Colonic mucosa (tissue), 4 donors: ENCODE measurements at regions not wholly inside any gene's neighbourhood (a gene's known extent, or its start where the extent isn't known, plus 50 kb on each side); places are given as distances from the start of the nearest gene placed in this dataset.

Experiments
- DNase-seq: peaks from one replicate; pipeline ENCODE4 v3.0.0-alpha.2; 2020
- H3K27ac ChIP-seq: fragments of 200-600 bp; one replicate; pipeline ENCODE4 v1.8.0; 2021
- H3K27me3 ChIP-seq: fragments of 200-600 bp; one replicate; pipeline ENCODE4 v1.8.0; 2021
- H3K36me3 ChIP-seq: fragments of 200-600 bp; one replicate; pipeline ENCODE4 v1.8.0; 2021
- H3K4me1 ChIP-seq: fragments of 200-600 bp; one replicate; pipeline ENCODE4 v1.8.0; 2021; ENCODE audit warnings: mild to moderate bottlenecking
- H3K4me3 ChIP-seq: fragments of 200-600 bp; one replicate; pipeline ENCODE4 v1.8.0; 2021
- H3K9ac ChIP-seq, 2 donors: one replicate each; pipeline ENCODE4 v1.7.0; 2013; ENCODE audit warnings: control low read depth in 2 of 2, low read depth in 2 of 2, low read length in 2 of 2
- H3K9me3 ChIP-seq: fragments of 200-600 bp; one replicate; pipeline ENCODE4 v1.8.0; 2021
- CTCF ChIP-seq: fragments of 200-600 bp; IDR thresholded peaks from one replicate; pipeline ENCODE4 v1.8.0; 2022; ENCODE audit warnings: antibody characterized with exemption, mild to moderate bottlenecking
- intact Hi-C: fragments of 100-400 bp; cut with DNase I; formaldehyde crosslinking; loops from one replicate; pipeline ENCODE4 v1.14.1; 2022
- donor health status: healthy.
- donor health status: DM: no; HTN: no; CAD: no.
- donor health status: DM: no; HTN: no; CAD: no.

GRCh38 chr20:22825076-22825475 is 210.0 kb upstream of the SSTR4 start:
- H3K9me3 ChIP-seq: no peaks in the 10 kb centered on the region
- H3K36me3 ChIP-seq: no peaks in the 10 kb centered on the region
- DNase-seq: no peak
- intact Hi-C loops: no loop called here
- H3K4me1 ChIP-seq: no peaks in the 10 kb centered on the region
- TF ChIP-seq CTCF: no peak
- no peak overlapping the region for H3K4me3 ChIP-seq
- no peak overlapping the region for H3K9ac ChIP-seq
- no peaks in the 10 kb centered on the region for H3K27me3 ChIP-seq
- no peak overlapping the region for H3K27ac ChIP-seq

- Histone ChIP-seq H3K4me3 (no peak overlapping the region), H3K36me3 (no peaks in the 10 kb centered on the region), H3K27me3 (no peaks in the 10 kb centered on the region), H3K27ac (no peak overlapping the region), H3K9me3 (no peaks in the 10 kb centered on the region), H3K4me1 (no peaks in the 10 kb centered on the region), H3K9ac (no peak overlapping the region)
- no peak for TF ChIP-seq CTCF
- intact Hi-C loops: no loop called here
- no peak for DNase-seq
Measured at GRCh38 chr20:22825546-22825945, 209.6 kb upstream of the SSTR4 start.

GRCh38 chr20:22826306-22827230 is 208.5 kb upstream of the SSTR4 start:
- H3K9me3 ChIP-seq: no peaks in the 10 kb centered on the region
- H3K27ac ChIP-seq: no peak overlapping the region
- H3K4me1 ChIP-seq: no peaks in the 10 kb centered on the region
- H3K4me3 ChIP-seq: no peak overlapping the region
- H3K36me3 ChIP-seq: no peaks in the 10 kb centered on the region
- no peak overlapping the region for H3K9ac ChIP-seq
- no peak for TF ChIP-seq CTCF
- intact Hi-C loops: no loop called here
- no peaks in the 10 kb centered on the region for H3K27me3 ChIP-seq
- DNase-seq: no peak

- intact Hi-C loops: no loop called here
- H3K27me3 ChIP-seq: no peaks in the 10 kb centered on the region
Measured at GRCh38 chr20:22827916-22828315, 207.2 kb upstream of the SSTR4 start.

GRCh38 chr20:22829356-22829755 is 205.8 kb upstream of the SSTR4 start:
- Histone ChIP-seq H3K9me3 (no peaks in the 10 kb centered on the region), H3K36me3 (no peaks in the 10 kb centered on the region), H3K4me3 (no peak overlapping the region), H3K27ac (no peak overlapping the region), H3K27me3 (no peaks in the 10 kb centered on the region), H3K9ac (no peak overlapping the region), H3K4me1 (no peaks in the 10 kb centered on the region)
- no peak for DNase-seq
- intact Hi-C loops: no loop called here
- TF ChIP-seq CTCF: no peak

More at GRCh38 chr20:22827916-22828315, 207.2 kb upstream of the SSTR4 start:
- Histone ChIP-seq H3K4me3 (no peak overlapping the region), H3K27ac (no peak overlapping the region), H3K4me1 (no peaks in the 10 kb centered on the region), H3K9ac (no peak overlapping the region), H3K36me3 (no peaks in the 10 kb centered on the region), H3K9me3 (no peaks in the 10 kb centered on the region)
- no peak for TF ChIP-seq CTCF
- no peak for DNase-seq
